PC-9 (cell line): ENCODE measurements at regions not wholly inside any gene's neighbourhood (a gene's known extent, or its start where the extent isn't known, plus 50 kb on each side); places are given as distances from the start of the nearest gene placed in this dataset.

Experiments
- BruUV-seq: library from RNA; stranded (reverse); fragments of 400-500 nt; replicated peaks from 2 replicates; lab custom pipeline; 2021; lab: Mats Ljungman, UMichigan
- CTCF ChIA-PET: fragments of 300-600 bp; sonication (Branson Sonifier 250); formaldehyde crosslinking; loops from one replicate; lab custom pipeline; 2022; ENCODE audit warnings: antibody characterized with exemption; lab: Charles Lee
- POLR2A ChIA-PET: fragments of 300-600 bp; sonication (Branson Sonifier 250); formaldehyde crosslinking; loops from one replicate; lab custom pipeline; 2022; ENCODE audit warnings: antibody characterized with exemption; ENCODE audit not compliant: unreplicated experiment; lab: Charles Lee
- DNase-seq, 2 experiments: peaks; one replicate each; pipeline versions ENCODE4 v3.0.0 to v3.0.0-alpha.2; 2015 to 2022; ENCODE audit warnings: mixed read lengths in 1 of 2
- H2AFZ ChIP-seq: fragments of 200-600 bp; sonication (generic); 2 replicates; pipeline ENCODE4 v1.8.1; 2017; ENCODE audit warnings: antibody characterized with exemption
- H3F3A ChIP-seq: fragments of 200-600 bp; sonication (generic); 2 replicates; pipeline ENCODE4 v1.8.1; 2017; ENCODE audit warnings: antibody characterized with exemption, mild to moderate bottlenecking, low read depth; ENCODE audit not compliant: insufficient read depth
- H3K27ac ChIP-seq: fragments of 200-600 bp; sonication (generic); 2 replicates; pipeline ENCODE4 v1.6.1; 2016; ENCODE audit warnings: mixed run types
- H3K27me3 ChIP-seq: fragments of 200-600 bp; sonication (generic); 2 replicates; pipeline ENCODE4 v1.6.1; 2016; ENCODE audit warnings: low read depth, mixed run types; ENCODE audit not compliant: insufficient read depth
- H3K36me3 ChIP-seq: fragments of 200-600 bp; sonication (generic); 2 replicates; pipeline ENCODE4 v1.6.1; 2016; ENCODE audit warnings: low read depth, mixed run types
- H3K4me1 ChIP-seq: fragments of 200-600 bp; sonication (generic); replicated peaks from 2 replicates; pipeline ENCODE4 v1.6.1; 2016; ENCODE audit warnings: mixed run types; ENCODE audit not compliant: insufficient read depth
- H3K4me2 ChIP-seq: fragments of 200-600 bp; sonication (generic); 2 replicates; pipeline ENCODE4 v1.6.1; 2017; ENCODE audit warnings: mixed run types
- H3K4me3 ChIP-seq: fragments of 200-600 bp; sonication (generic); 2 replicates; pipeline ENCODE4 v1.6.1; 2016; ENCODE audit warnings: mixed run types
- H3K79me2 ChIP-seq: fragments of 200-600 bp; sonication (generic); 2 replicates; pipeline ENCODE4 v1.6.1; 2017; ENCODE audit warnings: low read depth, mixed run types
- H3K9me2 ChIP-seq: fragments of 200-600 bp; sonication (generic); 2 replicates; pipeline ENCODE4 v1.8.1; 2017; ENCODE audit warnings: mild to moderate bottlenecking; ENCODE audit not compliant: insufficient read depth
- H3K9me3 ChIP-seq: fragments of 200-600 bp; sonication (generic); 2 replicates; pipeline ENCODE4 v1.8.1; 2016; ENCODE audit warnings: low read depth; ENCODE audit not compliant: insufficient read depth
- H4K20me1 ChIP-seq: fragments of 200-600 bp; sonication (generic); 2 replicates; pipeline ENCODE4 v1.8.1; 2017; ENCODE audit not compliant: insufficient read depth
- EZH2 ChIP-seq: fragments of 200-600 bp; sonication (generic); IDR thresholded peaks from 2 replicates; pipeline ENCODE4 v1.8.0; 2017; ENCODE audit warnings: antibody characterized with exemption, low read depth
- intact Hi-C: fragments of 100-400 bp; cut with micrococcal nuclease; formaldehyde crosslinking; loops from one replicate; pipeline ENCODE4 v1.10.0; 2022; ENCODE audit not compliant: unreplicated experiment
- TF ChIP-seq, protein P1 (sequence below): fragments of 200-600 bp; sonication (generic); conservative IDR thresholded peaks from 2 replicates; pipeline ENCODE4 v1.6.1; 2017; ENCODE audit warnings: mixed run types, antibody characterized with exemption, mild to moderate bottlenecking, moderate library complexity

- DNase-seq: no peak
- no TSS peak for BruUV-seq
- ChIA-PET CTCF (no interaction called here), POLR2A (no interaction called here)
- H3F3A ChIP-seq: no peaks in the 10 kb centered on the region
- no peaks in the 10 kb centered on the region for H3K9me2 ChIP-seq
- no peak overlapping the region for H3K4me2 ChIP-seq
- no peak for TF ChIP-seq EZH2
- TF ChIP-seq, protein P1, sequence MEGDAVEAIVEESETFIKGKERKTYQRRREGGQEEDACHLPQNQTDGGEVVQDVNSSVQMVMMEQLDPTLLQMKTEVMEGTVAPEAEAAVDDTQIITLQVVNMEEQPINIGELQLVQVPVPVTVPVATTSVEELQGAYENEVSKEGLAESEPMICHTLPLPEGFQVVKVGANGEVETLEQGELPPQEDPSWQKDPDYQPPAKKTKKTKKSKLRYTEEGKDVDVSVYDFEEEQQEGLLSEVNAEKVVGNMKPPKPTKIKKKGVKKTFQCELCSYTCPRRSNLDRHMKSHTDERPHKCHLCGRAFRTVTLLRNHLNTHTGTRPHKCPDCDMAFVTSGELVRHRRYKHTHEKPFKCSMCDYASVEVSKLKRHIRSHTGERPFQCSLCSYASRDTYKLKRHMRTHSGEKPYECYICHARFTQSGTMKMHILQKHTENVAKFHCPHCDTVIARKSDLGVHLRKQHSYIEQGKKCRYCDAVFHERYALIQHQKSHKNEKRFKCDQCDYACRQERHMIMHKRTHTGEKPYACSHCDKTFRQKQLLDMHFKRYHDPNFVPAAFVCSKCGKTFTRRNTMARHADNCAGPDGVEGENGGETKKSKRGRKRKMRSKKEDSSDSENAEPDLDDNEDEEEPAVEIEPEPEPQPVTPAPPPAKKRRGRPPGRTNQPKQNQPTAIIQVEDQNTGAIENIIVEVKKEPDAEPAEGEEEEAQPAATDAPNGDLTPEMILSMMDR: no peak
- no peaks in the 10 kb centered on the region for H3K36me3 ChIP-seq
- intact Hi-C loops: no loop called here
- peaks cover 94% of the 10 kb centered on the region for H3K27me3 ChIP-seq
- no peak overlapping the region for H2AFZ ChIP-seq
- H3K9me3 ChIP-seq: no peaks in the 10 kb centered on the region
- H3K79me2 ChIP-seq: no peaks in the 10 kb centered on the region
- H4K20me1 ChIP-seq: 0 out of 2 replicates have a peak, but pooled peaks cover 6% of the 10 kb centered on the region
- no peak overlapping the region for H3K4me3 ChIP-seq
- H3K4me1 ChIP-seq: no peaks in the 10 kb centered on the region
- H3K27ac ChIP-seq: no peak overlapping the region
Measured at GRCh38 chr11:116647305-116648080, 125.3 kb downstream of the BUD13 start.

DNA sequence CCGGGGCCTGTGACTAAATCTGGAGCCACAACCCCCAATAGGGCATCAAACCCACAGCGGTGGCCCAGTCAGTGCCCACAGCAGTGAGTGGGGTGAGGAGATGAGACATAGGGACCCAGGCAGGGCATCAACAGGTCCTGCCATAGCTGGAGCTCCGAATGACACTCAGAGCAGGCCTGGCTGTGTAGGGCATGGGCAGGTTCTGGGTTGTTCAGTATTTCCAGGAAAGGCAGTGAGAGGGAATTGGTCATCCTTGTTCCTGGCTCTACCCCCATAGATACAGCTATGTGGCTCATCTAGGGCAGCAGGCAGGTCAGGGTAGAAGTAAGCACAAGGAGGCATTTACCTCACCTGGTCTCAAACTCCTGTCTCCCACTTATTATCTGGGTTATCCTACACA is 126.6 kb downstream of the BUD13 start:
- POLR2A ChIA-PET: no interaction called here
- BruUV-seq: no TSS peak
- CTCF ChIA-PET: no interaction called here

GRCh38 chr11:116644941-116645305 is 127.9 kb downstream of the BUD13 start:
- ChIA-PET CTCF (no interaction called here), POLR2A (no interaction called here)
- Histone ChIP-seq H3K4me2 (no peak overlapping the region), H3K4me3 (no peak overlapping the region), H3K27ac (no peak overlapping the region), H3K9me2 (no peaks in the 10 kb centered on the region), H3K79me2 (no peaks in the 10 kb centered on the region), H2AFZ (no peak overlapping the region), H3K4me1 (no peaks in the 10 kb centered on the region), H4K20me1 (0 out of 2 replicates have a peak, but pooled peaks cover 2% of the 10 kb centered on the region), H3F3A (no peaks in the 10 kb centered on the region), H3K9me3 (no peaks in the 10 kb centered on the region), H3K27me3 (peaks cover 86% of the 10 kb centered on the region), H3K36me3 (no peaks in the 10 kb centered on the region)
- no peak for DNase-seq
- TF ChIP-seq, protein P1: no peak
- no peak for TF ChIP-seq EZH2
- no TSS peak for BruUV-seq
- intact Hi-C loops: no loop called here

More for the DNA sequence above, 126.6 kb downstream of the BUD13 start:
- Histone ChIP-seq H3K27ac (no peak overlapping the region), H3K27me3 (peaks cover 86% of the 10 kb centered on the region), H3F3A (no peaks in the 10 kb centered on the region), H3K36me3 (no peaks in the 10 kb centered on the region), H4K20me1 (0 out of 2 replicates have a peak, but pooled peaks cover 6% of the 10 kb centered on the region), H3K79me2 (no peaks in the 10 kb centered on the region), H3K9me2 (no peaks in the 10 kb centered on the region), H3K9me3 (no peaks in the 10 kb centered on the region), H2AFZ (no peak overlapping the region), H3K4me2 (no peak overlapping the region), H3K4me1 (no peaks in the 10 kb centered on the region), H3K4me3 (no peak overlapping the region)
- DNase-seq: no peak
- TF ChIP-seq, protein P1: no peak
- TF ChIP-seq EZH2: no peak
- intact Hi-C loops: no loop called here
